ENCODE measurements at regions not wholly inside any gene's neighbourhood (a gene's known extent, or its start where the extent isn't known, plus 50 kb on each side); places are given as distances from the start of the nearest gene placed in this dataset.

GRCh38 chr6:44028789-44029310, 98.4 kb downstream of the MRPL14 start:
- intact Hi-C loops (cut with DNase I; ENCODE audit: low total_unique reads) (no loop called here), in situ Hi-C loops (cut with MboI; ENCODE audit: low sequenced_read_pairs in 4 of 4) (no loop called here)
- DNase-seq: no peak
- H3K27ac ChIP-seq: no peak overlapping the region
- no peaks in the 10 kb centered on the region for H3K9me3 ChIP-seq
- peaks cover 0 to 11% of the 10 kb centered on the region in 2 donors for H3K4me1 ChIP-seq
- ATAC-seq: no peak
- TF ChIP-seq POLR2A (IDR thresholded peaks at IDR 0.05) (no peak), CTCF (IDR thresholded peaks at IDR 0.05 in 4 of 5, conservative IDR thresholded peaks at IDR 0.05 in 1 of 5) (peak in 2 of 5 experiments; percentile 6 to 18)
- no peak overlapping the region for H3K4me3 ChIP-seq
- H3K27me3 ChIP-seq: no peaks in the 10 kb centered on the region
- no peaks in the 10 kb centered on the region for H3K36me3 ChIP-seq

- Histone ChIP-seq H3K4me3 (no peak overlapping the region), H3K9me3 (no peaks in the 10 kb centered on the region), H3K36me3 (no peaks in the 10 kb centered on the region), H3K27me3 (no peaks in the 10 kb centered on the region), H3K27ac (no peak overlapping the region), H3K4me1 (peaks cover 0 to 11% of the 10 kb centered on the region in 2 donors)
- in situ Hi-C loops (cut with MboI; ENCODE audit: low sequenced_read_pairs in 4 of 4) (no loop called here), intact Hi-C loops (cut with DNase I; ENCODE audit: low total_unique reads) (no loop called here)
- TF ChIP-seq CTCF (IDR thresholded peaks at IDR 0.05 in 4 of 5, conservative IDR thresholded peaks at IDR 0.05 in 1 of 5) (no peak), POLR2A (IDR thresholded peaks at IDR 0.05) (no peak)
- ATAC-seq (no peak), DNase-seq (no peak)
These were observed 102.0 kb downstream of the MRPL14 start for GRCh38 chr6:44025226-44025625.

GRCh38 chr6:44024574-44025219, 102.6 kb downstream of the MRPL14 start:
- H3K4me1 ChIP-seq: peaks cover 0 to 11% of the 10 kb centered on the region in 2 donors
- H3K36me3 ChIP-seq: no peaks in the 10 kb centered on the region
- no peaks in the 10 kb centered on the region for H3K27me3 ChIP-seq
- H3K9me3 ChIP-seq: no peaks in the 10 kb centered on the region
- ATAC-seq (no peak), DNase-seq (no peak)
- H3K27ac ChIP-seq: no peak overlapping the region
- H3K4me3 ChIP-seq: no peak overlapping the region
- intact Hi-C loops (cut with DNase I; ENCODE audit: low total_unique reads) (no loop called here), in situ Hi-C loops (cut with MboI; ENCODE audit: low sequenced_read_pairs in 4 of 4) (no loop called here)
- TF ChIP-seq CTCF (IDR thresholded peaks at IDR 0.05 in 4 of 5, conservative IDR thresholded peaks at IDR 0.05 in 1 of 5) (no peak), POLR2A (IDR thresholded peaks at IDR 0.05) (no peak)

GRCh38 chr6:44023586-44024454, 103.4 kb downstream of the MRPL14 start:
- intact Hi-C loops (cut with DNase I; ENCODE audit: low total_unique reads) (no loop called here), in situ Hi-C loops (cut with MboI; ENCODE audit: low sequenced_read_pairs in 4 of 4) (no loop called here)
- Histone ChIP-seq H3K4me1 (peaks cover 0 to 5% of the 10 kb centered on the region in 2 donors), H3K9me3 (no peaks in the 10 kb centered on the region), H3K4me3 (no peak overlapping the region), H3K27me3 (no peaks in the 10 kb centered on the region), H3K36me3 (no peaks in the 10 kb centered on the region), H3K27ac (no peak overlapping the region)
- ATAC-seq (no peak), DNase-seq (no peak)
- TF ChIP-seq POLR2A (IDR thresholded peaks at IDR 0.05) (no peak), CTCF (IDR thresholded peaks at IDR 0.05 in 4 of 5, conservative IDR thresholded peaks at IDR 0.05 in 1 of 5) (no peak)
